GM19452 (cell line): ENCODE measurements at regions not wholly inside any gene's neighbourhood (a gene's known extent, or its start where the extent isn't known, plus 50 kb on each side); places are given as distances from the start of the nearest gene placed in this dataset.

Source experiments
- ATAC-seq: cut with Tn5 transposase; IDR thresholded peaks from one replicate; pipeline ENCODE4 v1.9.1; 2021; ENCODE audit not compliant: unreplicated experiment

- no peak for ATAC-seq
Observed at GRCh38 chr3:72496051-72496670, 352.1 kb downstream of the SHQ1 start.

GRCh38 chr3:72494626-72495025 lies 353.6 kb downstream of the SHQ1 start:
- ATAC-seq = no peak

- ATAC-seq = no peak
Observed at GRCh38 chr3:72494130-72494529, 354.1 kb downstream of the SHQ1 start.

GRCh38 chr3:72492240-72492639 lies 356.0 kb downstream of the SHQ1 start:
- no peak for ATAC-seq

- no peak for ATAC-seq
Observed at GRCh38 chr3:72490688-72491435, 357.4 kb downstream of the SHQ1 start.

- ATAC-seq = no peak
Observed at GRCh38 chr3:72489901-72490300, 358.3 kb downstream of the SHQ1 start.

- ATAC-seq = no peak
Observed at GRCh38 chr3:72488738-72489035, 359.6 kb downstream of the SHQ1 start.

GRCh38 chr3:72487946-72488737 lies 360.1 kb downstream of the SHQ1 start:
- no peak for ATAC-seq

- no peak for ATAC-seq
Observed at GRCh38 chr3:72487078-72487765, 361.0 kb downstream of the SHQ1 start.

- no peak for ATAC-seq
Observed at GRCh38 chr3:72485641-72486040, 362.6 kb downstream of the SHQ1 start.

- no peak for ATAC-seq
Observed at GRCh38 chr3:72483554-72484104, 364.6 kb downstream of the SHQ1 start.

GRCh38 chr3:72482589-72483321 lies 365.5 kb downstream of the SHQ1 start:
- ATAC-seq = no peak

GRCh38 chr3:72481542-72481941 lies 366.7 kb downstream of the SHQ1 start:
- no peak for ATAC-seq

- ATAC-seq = no peak
Observed at GRCh38 chr3:72480366-72480765, 367.9 kb downstream of the SHQ1 start.

GRCh38 chr3:72479651-72480215 lies 368.5 kb downstream of the SHQ1 start:
- ATAC-seq = no peak

- ATAC-seq = no peak
Observed at GRCh38 chr3:72476139-72476483, 372.1 kb downstream of the SHQ1 start.

GRCh38 chr3:72475258-72476138 lies 372.7 kb downstream of the SHQ1 start:
- no peak for ATAC-seq

GRCh38 chr3:72474775-72475174 lies 373.5 kb downstream of the SHQ1 start:
- no peak for ATAC-seq

- peak; percentile 95 for ATAC-seq
Observed at GRCh38 chr3:72473156-72473555, 375.1 kb downstream of the SHQ1 start.
